ENCODE measurements at regions not wholly inside any gene's neighbourhood (a gene's known extent, or its start where the extent isn't known, plus 50 kb on each side); places are given as distances from the start of the nearest gene placed in this dataset.

- no peak for DNase-seq
Observed at GRCh38 chr16:63982110-63982509, 1139.8 kb downstream of the CDH11 start.

GRCh38 chr16:63981639-63982038 lies 1140.2 kb downstream of the CDH11 start:
- no peak for DNase-seq

GRCh38 chr16:63980763-63981162 lies 1141.1 kb downstream of the CDH11 start:
- DNase-seq = no peak

- DNase-seq = no peak
Observed at GRCh38 chr16:63978240-63978639, 1143.6 kb downstream of the CDH11 start.

- DNase-seq = no peak
Observed at GRCh38 chr16:63976345-63976744, 1145.5 kb downstream of the CDH11 start.

- DNase-seq = no peak
Observed at GRCh38 chr16:63975669-63976068, 1146.2 kb downstream of the CDH11 start.

- DNase-seq = no peak
Observed at GRCh38 chr16:63967966-63968365, 1153.9 kb downstream of the CDH11 start.

GRCh38 chr16:63960321-63960720 lies 1161.5 kb downstream of the CDH11 start:
- no peak for DNase-seq

GRCh38 chr16:63947022-63947421 lies 1174.8 kb downstream of the CDH11 start:
- no peak for DNase-seq

- DNase-seq = no peak
Observed at GRCh38 chr16:63945806-63946205, 1176.1 kb downstream of the CDH11 start.

GRCh38 chr16:63943566-63943965 lies 1178.3 kb downstream of the CDH11 start:
- DNase-seq = no peak

- DNase-seq = no peak
Observed at GRCh38 chr16:63938661-63939060, 1183.2 kb downstream of the CDH11 start.

- no peak for DNase-seq
Observed at GRCh38 chr16:63933841-63934240, 1188.0 kb downstream of the CDH11 start.

GRCh38 chr16:63928421-63928820 lies 1193.4 kb downstream of the CDH11 start:
- no peak for DNase-seq

- no peak for DNase-seq
Observed at GRCh38 chr16:63925221-63925620, 1196.6 kb downstream of the CDH11 start.

- no peak for DNase-seq
Observed at GRCh38 chr16:63922560-63922959, 1199.3 kb downstream of the CDH11 start.

- DNase-seq = no peak
Observed at GRCh38 chr16:63921737-63922295, 1200.0 kb downstream of the CDH11 start.

GRCh38 chr16:63913290-63913689 lies 1208.6 kb downstream of the CDH11 start:
- DNase-seq = no peak

GRCh38 chr16:63907251-63907650 lies 1214.6 kb downstream of the CDH11 start:
- DNase-seq = no peak

- no peak for DNase-seq
Observed at GRCh38 chr16:63904930-63905329, 1216.9 kb downstream of the CDH11 start.

- DNase-seq = no peak
Observed at GRCh38 chr16:63904182-63904581, 1217.7 kb downstream of the CDH11 start.

GRCh38 chr16:63896383-63897109 lies 1225.3 kb downstream of the CDH11 start:
- DNase-seq = no peak

GRCh38 chr16:63890723-63891122 lies 1231.1 kb downstream of the CDH11 start:
- no peak for DNase-seq

- DNase-seq = no peak
Observed at GRCh38 chr16:63890081-63890480, 1231.8 kb downstream of the CDH11 start.

- DNase-seq = no peak
Observed at GRCh38 chr16:63883091-63883490, 1238.8 kb downstream of the CDH11 start.
